Progenitor cell of endocrine pancreas (in vitro differentiated cells): ENCODE measurements at regions not wholly inside any gene's neighbourhood (a gene's known extent, or its start where the extent isn't known, plus 50 kb on each side); places are given as distances from the start of the nearest gene placed in this dataset.

Experiments used
- DNase-seq: peaks from one replicate; pipeline ENCODE4 v3.0.0; 2021; ENCODE audit warnings: low spot score; ENCODE audit not compliant: unreplicated experiment
- H3K27ac Mint-ChIP-seq: 2 replicates; pipeline ENCODE4 v1.8.0; 2021; ENCODE audit warnings: mild to moderate bottlenecking, moderate library complexity, mixed read lengths
- H3K27me3 Mint-ChIP-seq: 2 replicates; pipeline ENCODE4 v1.8.0; 2021; ENCODE audit warnings: mixed read lengths
- H3K36me3 Mint-ChIP-seq: 2 replicates; pipeline ENCODE4 v1.8.0; 2022; ENCODE audit warnings: mixed read lengths; ENCODE audit not compliant: insufficient read depth
- H3K4me1 Mint-ChIP-seq: 2 replicates; pipeline ENCODE4 v1.8.0; 2021; ENCODE audit warnings: low read depth, mixed read lengths
- H3K4me3 Mint-ChIP-seq: 2 replicates; pipeline ENCODE4 v1.8.0; 2021; ENCODE audit warnings: low read depth, mild to moderate bottlenecking, moderate library complexity, mixed read lengths
- H3K9me3 Mint-ChIP-seq: 2 replicates; pipeline ENCODE4 v1.8.0; 2021; ENCODE audit warnings: low read depth, mixed read lengths
- TF ChIP-seq, protein P1 (sequence below): fragments of 200-600 bp; sonication (generic); IDR thresholded peaks from one replicate; pipeline ENCODE4 v1.5.0; 2021; ENCODE audit warnings: antibody characterized with exemption, mild to moderate bottlenecking; ENCODE audit not compliant: unreplicated experiment

DNA sequence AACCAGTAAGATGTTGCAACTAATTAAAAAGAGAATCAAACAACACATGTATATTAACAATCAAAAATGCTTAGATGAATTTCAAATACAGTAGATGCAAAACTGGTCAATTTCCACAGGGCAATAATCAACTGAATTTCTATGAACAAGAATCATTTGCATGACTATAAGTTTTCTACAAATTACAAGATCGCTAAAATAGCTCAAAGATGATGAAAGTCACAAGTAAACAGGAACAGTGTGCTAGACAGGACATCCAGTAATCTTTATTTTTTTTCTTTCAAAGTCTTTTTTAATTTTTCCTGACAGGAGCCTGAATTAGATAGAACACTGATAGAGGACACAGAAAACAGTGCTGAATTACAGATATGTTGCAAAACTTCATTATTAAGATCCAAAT lies 608.2 kb upstream of the DAB2 start:
- DNase-seq, result no peak
- H3K27ac Mint-ChIP-seq, result no peak overlapping the region
- H3K9me3 Mint-ChIP-seq, result no peaks in the 10 kb centered on the region
- TF ChIP-seq, protein P1, sequence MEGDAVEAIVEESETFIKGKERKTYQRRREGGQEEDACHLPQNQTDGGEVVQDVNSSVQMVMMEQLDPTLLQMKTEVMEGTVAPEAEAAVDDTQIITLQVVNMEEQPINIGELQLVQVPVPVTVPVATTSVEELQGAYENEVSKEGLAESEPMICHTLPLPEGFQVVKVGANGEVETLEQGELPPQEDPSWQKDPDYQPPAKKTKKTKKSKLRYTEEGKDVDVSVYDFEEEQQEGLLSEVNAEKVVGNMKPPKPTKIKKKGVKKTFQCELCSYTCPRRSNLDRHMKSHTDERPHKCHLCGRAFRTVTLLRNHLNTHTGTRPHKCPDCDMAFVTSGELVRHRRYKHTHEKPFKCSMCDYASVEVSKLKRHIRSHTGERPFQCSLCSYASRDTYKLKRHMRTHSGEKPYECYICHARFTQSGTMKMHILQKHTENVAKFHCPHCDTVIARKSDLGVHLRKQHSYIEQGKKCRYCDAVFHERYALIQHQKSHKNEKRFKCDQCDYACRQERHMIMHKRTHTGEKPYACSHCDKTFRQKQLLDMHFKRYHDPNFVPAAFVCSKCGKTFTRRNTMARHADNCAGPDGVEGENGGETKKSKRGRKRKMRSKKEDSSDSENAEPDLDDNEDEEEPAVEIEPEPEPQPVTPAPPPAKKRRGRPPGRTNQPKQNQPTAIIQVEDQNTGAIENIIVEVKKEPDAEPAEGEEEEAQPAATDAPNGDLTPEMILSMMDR, result no peak
- H3K4me1 Mint-ChIP-seq, result no peaks in the 10 kb centered on the region
- H3K36me3 Mint-ChIP-seq, result no peaks in the 10 kb centered on the region
- H3K4me3 Mint-ChIP-seq, result no peak overlapping the region
- no peaks in the 10 kb centered on the region for H3K27me3 Mint-ChIP-seq

DNA sequence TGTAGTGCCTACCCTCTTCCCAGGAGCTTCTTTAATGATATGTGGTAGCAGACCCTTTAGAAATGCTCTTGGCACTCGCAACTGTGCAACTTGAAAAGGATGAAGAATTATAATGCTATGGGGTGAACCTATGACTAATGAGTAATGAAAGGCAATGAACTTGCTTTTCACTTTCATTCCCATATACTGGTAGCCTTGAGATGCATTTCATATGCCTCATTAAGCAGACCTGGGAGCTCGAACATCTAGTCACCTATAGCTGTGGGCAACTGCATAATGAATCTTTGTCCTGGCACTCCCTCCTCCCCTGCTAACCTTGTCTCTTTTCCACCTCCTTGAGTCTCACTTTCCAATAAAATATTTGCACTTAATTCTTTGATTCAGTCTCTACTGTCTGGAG lies 605.9 kb upstream of the DAB2 start:
- TF ChIP-seq, protein P1, result no peak
- Mint-ChIP-seq H3K4me1 (no peaks in the 10 kb centered on the region), H3K36me3 (no peaks in the 10 kb centered on the region), H3K9me3 (no peaks in the 10 kb centered on the region), H3K27ac (no peak overlapping the region), H3K27me3 (no peaks in the 10 kb centered on the region), H3K4me3 (no peak overlapping the region)
- DNase-seq, result no peak

DNA sequence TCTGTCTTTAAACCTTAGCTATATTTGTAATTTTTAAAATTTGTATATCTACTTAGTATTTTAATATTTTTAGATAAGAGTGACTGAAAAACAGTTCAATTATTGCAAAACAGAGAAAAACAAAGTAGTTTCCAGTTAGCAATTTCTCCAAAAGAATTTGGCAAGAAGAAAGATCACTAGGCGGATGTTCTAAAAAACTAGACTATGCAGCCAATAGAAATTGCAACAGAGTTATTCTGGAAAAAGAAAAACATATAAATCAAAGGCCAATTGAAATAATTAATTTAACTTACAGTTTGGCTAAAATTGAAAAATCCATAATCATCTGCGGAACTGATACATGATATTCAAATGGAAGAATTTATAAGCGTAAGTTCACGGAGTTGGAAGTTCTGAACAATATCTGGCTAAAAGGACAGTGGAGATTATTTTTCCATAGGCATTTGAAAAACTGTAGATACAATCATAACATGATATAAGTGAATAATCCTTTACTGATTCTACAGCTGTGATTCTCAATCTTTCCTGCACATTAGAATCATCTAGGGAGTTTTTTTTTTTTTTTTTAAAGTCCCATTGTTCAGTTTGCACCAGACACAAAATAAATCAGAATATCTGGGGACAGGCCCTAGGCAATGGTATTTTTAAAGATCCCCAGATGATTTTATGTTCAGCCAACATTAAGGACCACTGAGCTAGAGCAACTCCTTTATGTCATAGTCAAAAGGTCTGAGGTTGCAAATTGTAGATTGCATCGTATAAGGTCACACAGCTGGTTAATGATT lies 605.1 kb upstream of the DAB2 start:
- Mint-ChIP-seq H3K27me3 (no peaks in the 10 kb centered on the region), H3K27ac (no peak overlapping the region)

DNA sequence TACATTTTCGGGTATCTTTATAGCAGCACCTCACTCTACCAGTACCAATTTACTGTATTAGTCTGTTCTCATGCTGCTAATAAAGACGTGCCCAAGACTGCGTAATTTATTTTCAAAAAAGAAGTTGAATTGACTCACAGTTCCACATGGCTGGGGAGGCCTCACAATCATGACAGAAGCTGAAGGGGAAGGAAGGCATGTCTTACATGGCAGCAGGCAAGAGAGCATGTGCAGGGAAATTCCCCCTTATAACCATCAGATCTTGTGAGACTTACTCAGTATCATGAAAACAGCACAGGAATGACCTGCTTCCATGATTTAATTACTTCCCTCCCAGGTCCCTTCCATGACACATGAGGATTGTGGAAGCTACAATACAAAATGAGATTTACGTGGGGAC lies 602.6 kb upstream of the DAB2 start:
- no peak for DNase-seq
- Mint-ChIP-seq H3K9me3 (peaks cover 6% of the 10 kb centered on the region), H3K36me3 (no peaks in the 10 kb centered on the region), H3K4me1 (no peaks in the 10 kb centered on the region), H3K27me3 (no peaks in the 10 kb centered on the region), H3K4me3 (no peak overlapping the region), H3K27ac (no peak overlapping the region)
- TF ChIP-seq, protein P1, result no peak

More for the DNA sequence above, 605.1 kb upstream of the DAB2 start:
- Mint-ChIP-seq H3K4me1 (no peaks in the 10 kb centered on the region), H3K36me3 (no peaks in the 10 kb centered on the region), H3K4me3 (no peak overlapping the region), H3K9me3 (no peaks in the 10 kb centered on the region)
- TF ChIP-seq, protein P1, result no peak
- DNase-seq, result no peak

DNA sequence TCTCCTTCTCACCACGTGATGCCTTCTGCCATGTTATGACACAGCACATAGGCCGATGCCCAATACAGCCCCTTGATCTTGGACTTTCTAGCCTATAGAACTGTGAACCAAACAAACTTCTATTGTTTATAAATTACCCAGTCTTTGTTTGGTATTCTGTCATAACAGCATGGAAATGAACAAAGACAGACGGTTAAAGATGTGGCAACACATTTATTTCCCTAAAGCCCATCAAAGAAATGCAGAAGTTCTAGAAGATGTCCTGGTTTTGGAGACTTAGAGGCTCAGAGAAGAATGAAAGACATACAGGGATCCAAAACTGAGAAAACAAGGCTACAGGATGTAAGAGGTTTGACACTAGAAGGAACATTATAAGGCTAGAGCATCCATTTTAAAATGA lies 600.8 kb upstream of the DAB2 start:
- Mint-ChIP-seq H3K27ac (no peak overlapping the region), H3K27me3 (no peaks in the 10 kb centered on the region), H3K9me3 (peaks cover 13% of the 10 kb centered on the region), H3K4me1 (no peaks in the 10 kb centered on the region), H3K36me3 (no peaks in the 10 kb centered on the region), H3K4me3 (no peak overlapping the region)
- no peak for DNase-seq
- TF ChIP-seq, protein P1, result no peak
